ENCODE measurements at regions not wholly inside any gene's neighbourhood (a gene's known extent, or its start where the extent isn't known, plus 50 kb on each side); places are given as distances from the start of the nearest gene placed in this dataset.

DNA sequence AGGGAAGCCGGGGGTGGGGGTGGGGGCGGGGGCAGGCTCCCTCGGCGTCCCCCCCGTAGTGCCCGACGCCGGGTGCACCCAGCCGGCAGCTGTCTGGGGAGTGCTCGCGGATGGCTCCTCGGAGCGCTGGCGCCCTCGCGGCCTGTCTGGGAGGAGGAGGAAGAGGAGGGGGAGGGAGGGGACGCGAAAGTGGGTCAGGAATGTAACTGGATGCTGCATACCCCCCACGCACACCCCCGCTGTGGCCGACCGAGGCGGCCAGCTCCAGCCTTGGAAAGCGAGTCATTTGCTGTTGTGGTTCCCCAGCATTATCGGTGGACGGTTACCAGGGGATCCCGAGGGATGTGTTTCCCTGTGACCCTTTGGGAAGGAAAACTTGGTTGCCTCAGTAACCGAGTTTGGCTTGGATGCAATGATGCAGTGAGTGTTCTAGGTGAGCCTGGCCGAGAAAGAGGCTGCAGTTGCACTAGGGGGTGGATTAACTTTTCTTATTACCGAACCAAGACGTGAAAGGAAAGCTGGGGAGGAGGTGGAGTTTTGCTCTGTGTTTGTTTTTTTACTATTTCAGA is 55.2 kb upstream of the RREB1 start:
- no peaks in the 10 kb centered on the region for H3K27me3 ChIP-seq (ENCODE audit: control insufficient read depth in 1 of 2, insufficient read depth in 2 of 2, low read length in 2 of 2)
- H3K4me3 ChIP-seq (ENCODE audit: low read depth in 1 of 2, low read length in 2 of 2): peak overlapping the region; percentile 63 to 74
- H3K36me3 ChIP-seq (ENCODE audit: insufficient read depth, low read length): no peaks in the 10 kb centered on the region
- H3K9ac ChIP-seq (ENCODE audit: low read length): no peak overlapping the region
- H3K9me3 ChIP-seq (ENCODE audit: low read length): no peaks in the 10 kb centered on the region
- H3K4me1 ChIP-seq (ENCODE audit: insufficient read depth, low read length): peaks cover 8% of the 10 kb centered on the region
- H3K27ac ChIP-seq (ENCODE audit: low read depth, low read length): peak overlapping the region; percentile 70

DNA sequence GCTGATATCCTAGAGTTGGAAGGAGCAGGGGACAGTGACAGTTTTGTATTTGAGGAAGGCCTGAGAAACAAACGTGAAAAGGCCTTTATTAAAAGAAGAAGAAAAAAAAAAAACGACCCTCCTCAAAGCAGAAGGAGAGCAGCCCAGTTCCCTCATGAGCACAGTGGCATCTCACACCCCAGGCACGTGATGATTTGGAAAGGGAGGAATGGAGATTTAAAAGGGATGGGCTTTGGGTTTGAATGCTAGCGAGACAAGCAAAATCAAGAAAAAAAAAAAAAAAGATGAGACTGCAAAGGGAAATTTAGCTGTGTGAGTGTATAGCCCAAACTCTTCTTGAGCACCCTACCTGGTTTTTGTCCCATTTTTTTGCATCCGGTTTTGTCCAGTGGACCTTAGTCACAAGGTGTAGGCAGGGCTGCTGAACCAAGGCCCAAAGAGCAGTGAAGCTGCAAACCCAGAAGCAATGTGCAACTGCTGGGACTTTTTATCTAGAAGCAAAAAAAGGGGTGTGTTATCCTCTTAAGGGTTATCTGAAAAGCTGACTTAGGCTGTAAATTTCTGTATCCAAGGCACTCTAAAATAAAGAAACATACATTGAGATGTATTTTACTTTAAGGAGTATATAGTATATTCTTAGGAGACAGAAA is 54.5 kb upstream of the RREB1 start:
- Histone ChIP-seq H3K36me3 (ENCODE audit: insufficient read depth, low read length) (no peaks in the 10 kb centered on the region), H3K4me3 (ENCODE audit: low read depth in 1 of 2, low read length in 2 of 2) (no peak overlapping the region), H3K27me3 (ENCODE audit: control insufficient read depth in 1 of 2, insufficient read depth in 2 of 2, low read length in 2 of 2) (no peaks in the 10 kb centered on the region), H3K27ac (ENCODE audit: low read depth, low read length) (no peak overlapping the region), H3K9me3 (ENCODE audit: low read length) (no peaks in the 10 kb centered on the region), H3K9ac (ENCODE audit: low read length) (no peak overlapping the region), H3K4me1 (ENCODE audit: insufficient read depth, low read length) (peaks cover 8% of the 10 kb centered on the region)
